ENCODE measurements at regions not wholly inside any gene's neighbourhood (a gene's known extent, or its start where the extent isn't known, plus 50 kb on each side); places are given as distances from the start of the nearest gene placed in this dataset.

DNA sequence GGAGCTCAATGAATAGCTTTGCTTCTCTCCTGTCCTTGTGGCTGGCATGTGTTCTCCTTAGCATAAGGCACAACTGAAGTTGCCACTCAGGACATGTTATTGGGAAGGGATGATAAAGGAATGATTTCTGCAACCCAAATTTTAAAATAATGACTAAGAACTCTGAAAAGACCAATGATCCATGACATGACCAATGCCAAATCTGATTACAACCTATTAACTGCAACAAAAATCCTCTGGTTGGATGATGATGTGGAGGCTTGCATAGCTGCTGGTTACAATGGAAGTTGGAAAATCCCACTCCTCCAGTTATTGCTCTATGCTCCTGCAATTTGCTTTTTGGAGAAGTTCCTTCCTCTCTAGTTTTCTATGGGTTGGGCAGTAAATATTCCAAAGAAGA, 63.4 kb upstream of the FBXL4 start:
- no peak for DNase-seq (ENCODE audit: extremely low read depth in 1 of 11, low read depth in 9 of 11, low spot score in 4 of 11)

DNA sequence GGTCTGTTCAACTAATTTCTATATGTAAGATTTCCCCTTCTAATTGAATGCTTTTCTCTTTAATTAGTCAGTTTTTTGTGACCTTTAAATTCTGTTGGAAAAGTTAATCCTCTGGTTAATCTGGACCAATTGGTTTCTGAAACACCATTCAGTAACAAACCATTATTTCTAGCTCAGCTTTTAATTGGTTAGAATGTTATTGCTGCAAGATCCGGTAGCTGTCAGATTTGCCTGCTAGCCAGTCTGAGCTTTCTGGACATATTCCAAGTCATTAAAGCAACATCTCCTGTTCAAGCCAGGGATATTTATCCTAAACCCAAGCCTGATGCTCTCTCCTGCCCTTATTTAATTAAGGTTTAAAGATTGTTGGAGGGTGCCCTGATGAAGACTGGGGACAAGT, 55.1 kb upstream of the FBXL4 start:
- no peak for DNase-seq (ENCODE audit: extremely low read depth in 1 of 11, low read depth in 9 of 11, low spot score in 4 of 11)

DNA sequence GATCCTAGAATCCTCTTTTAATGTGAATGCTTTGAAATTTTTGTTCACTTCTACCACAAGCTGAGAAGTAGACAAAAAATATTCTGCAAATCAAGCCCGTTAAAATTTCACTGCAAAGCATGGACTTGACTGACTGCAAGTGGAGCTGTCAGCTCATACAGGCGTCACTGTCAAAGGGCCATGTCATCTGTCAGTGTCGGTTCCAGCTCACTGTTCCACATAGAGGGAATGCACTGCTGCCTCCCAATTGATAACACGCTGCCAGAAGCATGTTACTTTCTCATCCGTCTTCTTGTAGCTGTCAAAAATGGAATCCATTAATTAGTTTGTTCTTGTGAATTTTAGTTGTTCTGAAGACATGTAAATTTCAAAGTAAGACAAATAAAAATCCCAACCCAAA, 50.4 kb upstream of the FBXL4 start:
- no peak for DNase-seq (ENCODE audit: extremely low read depth in 1 of 11, low read depth in 9 of 11, low spot score in 4 of 11)
